GM23338 (cell line): ENCODE measurements at regions not wholly inside any gene's neighbourhood (a gene's known extent, or its start where the extent isn't known, plus 50 kb on each side); places are given as distances from the start of the nearest gene placed in this dataset.

Experiments
- ATAC-seq: fragments of 200-7000 bp; cut with Tn5 transposase; 3 replicates; pipeline ENCODE4 v1.9.1; 2020
- DNase-seq: peaks from one replicate; pipeline ENCODE4 v3.0.0-alpha.2; 2015; ENCODE audit warnings: low spot score
- H2AFZ ChIP-seq: fragments of 200-600 bp; sonication (generic); 2 replicates; pipeline ENCODE4 v1.8.0; 2016; ENCODE audit warnings: antibody characterized with exemption, mild to moderate bottlenecking, moderate library complexity
- H3F3A ChIP-seq: fragments of 200-600 bp; sonication (generic); replicated peaks from 2 replicates; pipeline ENCODE4 v1.8.0; 2017; ENCODE audit warnings: antibody characterized with exemption, mixed run types, low read depth
- H3K27ac ChIP-seq: fragments of 200-600 bp; sonication (generic); 2 replicates; pipeline ENCODE4 v1.6.1; 2016; ENCODE audit warnings: low read depth
- H3K27me3 ChIP-seq: fragments of 200-600 bp; sonication (generic); 2 replicates; pipeline ENCODE4 v1.8.0; 2016; ENCODE audit warnings: mild to moderate bottlenecking, mixed run types, moderate library complexity; ENCODE audit not compliant: insufficient read depth
- H3K36me3 ChIP-seq: fragments of 200-600 bp; sonication (generic); 2 replicates; pipeline ENCODE4 v1.8.0; 2016; ENCODE audit warnings: mild to moderate bottlenecking; ENCODE audit not compliant: insufficient read depth
- H3K4me1 ChIP-seq: fragments of 200-600 bp; sonication (generic); 2 replicates; pipeline ENCODE4 v1.8.0; 2016; ENCODE audit warnings: mild to moderate bottlenecking, moderate library complexity; ENCODE audit not compliant: insufficient read depth
- H3K4me2 ChIP-seq: fragments of 200-600 bp; sonication (generic); 2 replicates; pipeline ENCODE4 v1.7.1; 2017; ENCODE audit warnings: mixed run types
- H3K4me3 ChIP-seq: fragments of 200-600 bp; sonication (generic); 2 replicates; pipeline ENCODE4 v1.6.1; 2016; ENCODE audit warnings: mixed run types
- H3K79me2 ChIP-seq: fragments of 200-600 bp; sonication (generic); replicated peaks from 2 replicates; pipeline ENCODE4 v1.8.0; 2017; ENCODE audit warnings: mild to moderate bottlenecking; ENCODE audit not compliant: insufficient read depth
- H3K9me2 ChIP-seq: fragments of 200-600 bp; sonication (generic); 2 replicates; pipeline ENCODE4 v1.8.0; 2017; ENCODE audit not compliant: insufficient read depth
- H4K20me1 ChIP-seq: fragments of 200-600 bp; sonication (generic); replicated peaks from 2 replicates; pipeline ENCODE4 v1.8.0; 2017; ENCODE audit warnings: mild to moderate bottlenecking; ENCODE audit not compliant: insufficient read depth
- H3K27ac Mint-ChIP-seq: 2 replicates; pipeline ENCODE4 v1.8.0; 2020; ENCODE audit warnings: inconsistent platforms, mild to moderate bottlenecking, moderate library complexity, mixed read lengths
- H3K27me3 Mint-ChIP-seq: 3 replicates; pipeline ENCODE4 v1.8.0; 2022; ENCODE audit warnings: low read depth, mild to moderate bottlenecking, moderate library complexity, mixed read lengths, inconsistent platforms; ENCODE audit not compliant: insufficient read depth, poor library complexity
- H3K36me3 Mint-ChIP-seq: 3 replicates; pipeline ENCODE4 v1.8.0; 2021; ENCODE audit warnings: low read depth, mild to moderate bottlenecking, inconsistent platforms, moderate library complexity, mixed read lengths
- H3K4me1 Mint-ChIP-seq: 3 replicates; pipeline ENCODE4 v1.8.0; 2020; ENCODE audit warnings: mild to moderate bottlenecking, inconsistent platforms, mixed read lengths
- H3K4me3 Mint-ChIP-seq: 3 replicates; pipeline ENCODE4 v1.8.0; 2021; ENCODE audit warnings: moderate library complexity, mild to moderate bottlenecking, inconsistent platforms, mixed read lengths
- H3K9me3 Mint-ChIP-seq: 3 replicates; pipeline ENCODE4 v1.8.0; 2020; ENCODE audit warnings: moderate library complexity, mild to moderate bottlenecking, inconsistent platforms, mixed read lengths
- CREB1 ChIP-seq: fragments of 250-450 bp; sonication (Bioruptor Pico); IDR thresholded peaks from 2 replicates; pipeline ENCODE4 v1.5.0; 2020; ENCODE audit warnings: low read depth, mild to moderate bottlenecking, moderate library complexity
- EZH2 ChIP-seq: fragments of 200-600 bp; sonication (generic); IDR thresholded peaks from one replicate; pipeline ENCODE4 v1.8.0; 2017; ENCODE audit warnings: antibody characterized with exemption, mild to moderate bottlenecking, low read depth; ENCODE audit not compliant: unreplicated experiment
- EZH2phosphoT487 ChIP-seq: fragments of 200-600 bp; sonication (generic); IDR thresholded peaks from one replicate; pipeline ENCODE4 v1.8.1; 2018; ENCODE audit warnings: antibody characterized with exemption; ENCODE audit not compliant: unreplicated experiment
- JUNB ChIP-seq: IDR thresholded peaks from one replicate; pipeline ENCODE4 v1.6.1; 2016; ENCODE audit warnings: antibody characterized with exemption; ENCODE audit not compliant: unreplicated experiment
- NANOG ChIP-seq: IDR thresholded peaks from 2 replicates; pipeline ENCODE4 v1.6.1; 2016; ENCODE audit warnings: antibody characterized with exemption, borderline replicate concordance
- POLR2AphosphoS5 ChIP-seq: IDR thresholded peaks from 2 replicates; pipeline ENCODE4 v1.6.1; 2016; ENCODE audit warnings: antibody characterized with exemption, low read depth
- STAT1 ChIP-seq: IDR thresholded peaks from one replicate; pipeline ENCODE4 v1.6.1; 2016; ENCODE audit warnings: antibody characterized with exemption; ENCODE audit not compliant: unreplicated experiment
- ZNF114 ChIP-seq: fragments of 250-450 bp; sonication (Bioruptor Pico); IDR thresholded peaks from 2 replicates; pipeline ENCODE4 v1.5.0; 2020; ENCODE audit warnings: mild to moderate bottlenecking, moderate library complexity
- ZNF331 ChIP-seq: fragments of 250-450 bp; sonication (Bioruptor Pico); IDR thresholded peaks from 2 replicates; pipeline ENCODE4 v1.5.0; 2020; ENCODE audit warnings: low read depth, mild to moderate bottlenecking, moderate library complexity
- TF ChIP-seq, protein P1 (sequence below): IDR thresholded peaks from 2 replicates; pipeline ENCODE4 v1.6.1; 2016; ENCODE audit warnings: antibody characterized with exemption
- TF ChIP-seq, protein P2 (sequence below), 2 experiments: fragments of 200-600 bp in 1 of 2; sonication (generic) in 1 of 2; conservative IDR thresholded peaks; 2 replicates each; pipeline versions ENCODE4 v1.5.1 to v1.6.1; 2016 to 2017; ENCODE audit warnings: antibody characterized with exemption in 2 of 2, low read depth in 2 of 2, mild to moderate bottlenecking in 2 of 2, moderate library complexity in 1 of 2
- TF ChIP-seq, protein P3 (sequence below): fragments of 250-450 bp; sonication (Bioruptor Pico); IDR thresholded peaks from 2 replicates; pipeline ENCODE4 v1.5.0; 2020; ENCODE audit warnings: mild to moderate bottlenecking, moderate library complexity
- TF ChIP-seq, protein P4 (sequence below): IDR thresholded peaks from one replicate; pipeline ENCODE4 v1.6.1; 2018; ENCODE audit warnings: antibody characterized with exemption; ENCODE audit not compliant: unreplicated experiment

DNA sequence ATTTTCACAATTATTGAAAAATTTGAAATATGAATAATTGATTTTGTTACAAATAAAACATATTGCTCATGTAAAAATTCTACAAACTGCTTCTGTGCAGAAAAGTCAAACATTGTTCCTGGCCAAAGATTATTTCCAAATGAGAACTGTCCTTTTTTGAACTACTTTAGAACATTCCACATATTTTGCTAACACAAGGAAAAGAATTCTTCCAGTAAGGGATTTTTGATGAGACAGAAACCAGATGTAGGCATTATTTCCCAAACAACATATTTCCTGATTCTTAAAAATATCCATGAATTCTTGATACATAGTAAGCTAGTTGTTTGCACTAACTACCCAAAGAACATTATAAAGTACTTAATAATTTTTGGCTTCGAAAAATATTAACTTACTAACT is 715.2 kb downstream of the CCDC85A start:
- H3K9me3 Mint-ChIP-seq: no peaks in the 10 kb centered on the region
- peaks cover 3% of the 10 kb centered on the region for H3K27me3 Mint-ChIP-seq
- Histone ChIP-seq H3K4me1 (no peaks in the 10 kb centered on the region), H3K79me2 (no peaks in the 10 kb centered on the region), H4K20me1 (no peaks in the 10 kb centered on the region), H3K27ac (no peak overlapping the region), H3K27me3 (no peaks in the 10 kb centered on the region), H3K4me3 (no peak overlapping the region), H3F3A (no peaks in the 10 kb centered on the region), H3K9me2 (no peaks in the 10 kb centered on the region), H2AFZ (no peak overlapping the region), H3K36me3 (no peaks in the 10 kb centered on the region), H3K4me2 (no peak overlapping the region)
- H3K4me3 Mint-ChIP-seq: no peak overlapping the region
- DNase-seq (no peak), ATAC-seq (no peak)
- no peaks in the 10 kb centered on the region for H3K36me3 Mint-ChIP-seq
- H3K4me1 Mint-ChIP-seq: no peaks in the 10 kb centered on the region
- H3K27ac Mint-ChIP-seq: no peak overlapping the region
- TF ChIP-seq, protein P1, sequence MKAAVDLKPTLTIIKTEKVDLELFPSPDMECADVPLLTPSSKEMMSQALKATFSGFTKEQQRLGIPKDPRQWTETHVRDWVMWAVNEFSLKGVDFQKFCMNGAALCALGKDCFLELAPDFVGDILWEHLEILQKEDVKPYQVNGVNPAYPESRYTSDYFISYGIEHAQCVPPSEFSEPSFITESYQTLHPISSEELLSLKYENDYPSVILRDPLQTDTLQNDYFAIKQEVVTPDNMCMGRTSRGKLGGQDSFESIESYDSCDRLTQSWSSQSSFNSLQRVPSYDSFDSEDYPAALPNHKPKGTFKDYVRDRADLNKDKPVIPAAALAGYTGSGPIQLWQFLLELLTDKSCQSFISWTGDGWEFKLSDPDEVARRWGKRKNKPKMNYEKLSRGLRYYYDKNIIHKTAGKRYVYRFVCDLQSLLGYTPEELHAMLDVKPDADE: no peak
- no peak for TF ChIP-seq POLR2AphosphoS5
- no peak for TF ChIP-seq ZNF114
- no peak for TF ChIP-seq EZH2
- TF ChIP-seq CREB1: no peak
- TF ChIP-seq STAT1: no peak
- TF ChIP-seq, protein P2, sequence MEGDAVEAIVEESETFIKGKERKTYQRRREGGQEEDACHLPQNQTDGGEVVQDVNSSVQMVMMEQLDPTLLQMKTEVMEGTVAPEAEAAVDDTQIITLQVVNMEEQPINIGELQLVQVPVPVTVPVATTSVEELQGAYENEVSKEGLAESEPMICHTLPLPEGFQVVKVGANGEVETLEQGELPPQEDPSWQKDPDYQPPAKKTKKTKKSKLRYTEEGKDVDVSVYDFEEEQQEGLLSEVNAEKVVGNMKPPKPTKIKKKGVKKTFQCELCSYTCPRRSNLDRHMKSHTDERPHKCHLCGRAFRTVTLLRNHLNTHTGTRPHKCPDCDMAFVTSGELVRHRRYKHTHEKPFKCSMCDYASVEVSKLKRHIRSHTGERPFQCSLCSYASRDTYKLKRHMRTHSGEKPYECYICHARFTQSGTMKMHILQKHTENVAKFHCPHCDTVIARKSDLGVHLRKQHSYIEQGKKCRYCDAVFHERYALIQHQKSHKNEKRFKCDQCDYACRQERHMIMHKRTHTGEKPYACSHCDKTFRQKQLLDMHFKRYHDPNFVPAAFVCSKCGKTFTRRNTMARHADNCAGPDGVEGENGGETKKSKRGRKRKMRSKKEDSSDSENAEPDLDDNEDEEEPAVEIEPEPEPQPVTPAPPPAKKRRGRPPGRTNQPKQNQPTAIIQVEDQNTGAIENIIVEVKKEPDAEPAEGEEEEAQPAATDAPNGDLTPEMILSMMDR (conservative IDR thresholded peaks at IDR 0.05; ENCODE audit: low read depth in 2 of 2): no peak
- TF ChIP-seq, protein P3, sequence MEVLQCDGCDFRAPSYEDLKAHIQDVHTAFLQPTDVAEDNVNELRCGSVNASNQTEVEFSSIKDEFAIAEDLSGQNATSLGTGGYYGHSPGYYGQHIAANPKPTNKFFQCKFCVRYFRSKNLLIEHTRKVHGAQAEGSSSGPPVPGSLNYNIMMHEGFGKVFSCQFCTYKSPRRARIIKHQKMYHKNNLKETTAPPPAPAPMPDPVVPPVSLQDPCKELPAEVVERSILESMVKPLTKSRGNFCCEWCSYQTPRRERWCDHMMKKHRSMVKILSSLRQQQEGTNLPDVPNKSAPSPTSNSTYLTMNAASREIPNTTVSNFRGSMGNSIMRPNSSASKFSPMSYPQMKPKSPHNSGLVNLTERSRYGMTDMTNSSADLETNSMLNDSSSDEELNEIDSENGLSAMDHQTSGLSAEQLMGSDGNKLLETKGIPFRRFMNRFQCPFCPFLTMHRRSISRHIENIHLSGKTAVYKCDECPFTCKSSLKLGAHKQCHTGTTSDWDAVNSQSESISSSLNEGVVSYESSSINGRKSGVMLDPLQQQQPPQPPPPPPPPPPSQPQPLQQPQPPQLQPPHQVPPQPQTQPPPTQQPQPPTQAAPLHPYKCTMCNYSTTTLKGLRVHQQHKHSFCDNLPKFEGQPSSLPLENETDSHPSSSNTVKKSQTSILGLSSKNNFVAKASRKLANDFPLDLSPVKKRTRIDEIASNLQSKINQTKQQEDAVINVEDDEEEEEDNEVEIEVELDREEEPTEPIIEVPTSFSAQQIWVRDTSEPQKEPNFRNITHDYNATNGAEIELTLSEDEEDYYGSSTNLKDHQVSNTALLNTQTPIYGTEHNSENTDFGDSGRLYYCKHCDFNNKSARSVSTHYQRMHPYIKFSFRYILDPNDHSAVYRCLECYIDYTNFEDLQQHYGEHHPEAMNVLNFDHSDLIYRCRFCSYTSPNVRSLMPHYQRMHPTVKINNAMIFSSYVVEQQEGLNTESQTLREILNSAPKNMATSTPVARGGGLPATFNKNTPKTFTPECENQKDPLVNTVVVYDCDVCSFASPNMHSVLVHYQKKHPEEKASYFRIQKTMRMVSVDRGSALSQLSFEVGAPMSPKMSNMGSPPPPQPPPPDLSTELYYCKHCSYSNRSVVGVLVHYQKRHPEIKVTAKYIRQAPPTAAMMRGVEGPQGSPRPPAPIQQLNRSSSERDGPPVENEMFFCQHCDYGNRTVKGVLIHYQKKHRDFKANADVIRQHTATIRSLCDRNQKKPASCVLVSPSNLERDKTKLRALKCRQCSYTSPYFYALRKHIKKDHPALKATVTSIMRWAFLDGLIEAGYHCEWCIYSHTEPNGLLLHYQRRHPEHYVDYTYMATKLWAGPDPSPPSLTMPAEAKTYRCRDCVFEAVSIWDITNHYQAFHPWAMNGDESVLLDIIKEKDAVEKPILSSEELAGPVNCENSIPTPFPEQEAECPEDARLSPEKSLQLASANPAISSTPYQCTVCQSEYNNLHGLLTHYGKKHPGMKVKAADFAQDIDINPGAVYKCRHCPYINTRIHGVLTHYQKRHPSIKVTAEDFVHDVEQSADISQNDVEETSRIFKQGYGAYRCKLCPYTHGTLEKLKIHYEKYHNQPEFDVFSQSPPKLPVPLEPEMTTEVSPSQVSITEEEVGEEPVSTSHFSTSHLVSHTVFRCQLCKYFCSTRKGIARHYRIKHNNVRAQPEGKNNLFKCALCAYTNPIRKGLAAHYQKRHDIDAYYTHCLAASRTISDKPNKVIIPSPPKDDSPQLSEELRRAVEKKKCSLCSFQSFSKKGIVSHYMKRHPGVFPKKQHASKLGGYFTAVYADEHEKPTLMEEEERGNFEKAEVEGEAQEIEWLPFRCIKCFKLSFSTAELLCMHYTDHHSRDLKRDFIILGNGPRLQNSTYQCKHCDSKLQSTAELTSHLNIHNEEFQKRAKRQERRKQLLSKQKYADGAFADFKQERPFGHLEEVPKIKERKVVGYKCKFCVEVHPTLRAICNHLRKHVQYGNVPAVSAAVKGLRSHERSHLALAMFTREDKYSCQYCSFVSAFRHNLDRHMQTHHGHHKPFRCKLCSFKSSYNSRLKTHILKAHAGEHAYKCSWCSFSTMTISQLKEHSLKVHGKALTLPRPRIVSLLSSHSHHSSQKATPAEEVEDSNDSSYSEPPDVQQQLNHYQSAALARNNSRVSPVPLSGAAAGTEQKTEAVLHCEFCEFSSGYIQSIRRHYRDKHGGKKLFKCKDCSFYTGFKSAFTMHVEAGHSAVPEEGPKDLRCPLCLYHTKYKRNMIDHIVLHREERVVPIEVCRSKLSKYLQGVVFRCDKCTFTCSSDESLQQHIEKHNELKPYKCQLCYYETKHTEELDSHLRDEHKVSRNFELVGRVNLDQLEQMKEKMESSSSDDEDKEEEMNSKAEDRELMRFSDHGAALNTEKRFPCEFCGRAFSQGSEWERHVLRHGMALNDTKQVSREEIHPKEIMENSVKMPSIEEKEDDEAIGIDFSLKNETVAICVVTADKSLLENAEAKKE (CRISPR knock-in tag): no peak
- no peak for TF ChIP-seq JUNB
- TF ChIP-seq EZH2phosphoT487: no peak
- TF ChIP-seq ZNF331 (CRISPR knock-in tag): no peak
- TF ChIP-seq, protein P4, sequence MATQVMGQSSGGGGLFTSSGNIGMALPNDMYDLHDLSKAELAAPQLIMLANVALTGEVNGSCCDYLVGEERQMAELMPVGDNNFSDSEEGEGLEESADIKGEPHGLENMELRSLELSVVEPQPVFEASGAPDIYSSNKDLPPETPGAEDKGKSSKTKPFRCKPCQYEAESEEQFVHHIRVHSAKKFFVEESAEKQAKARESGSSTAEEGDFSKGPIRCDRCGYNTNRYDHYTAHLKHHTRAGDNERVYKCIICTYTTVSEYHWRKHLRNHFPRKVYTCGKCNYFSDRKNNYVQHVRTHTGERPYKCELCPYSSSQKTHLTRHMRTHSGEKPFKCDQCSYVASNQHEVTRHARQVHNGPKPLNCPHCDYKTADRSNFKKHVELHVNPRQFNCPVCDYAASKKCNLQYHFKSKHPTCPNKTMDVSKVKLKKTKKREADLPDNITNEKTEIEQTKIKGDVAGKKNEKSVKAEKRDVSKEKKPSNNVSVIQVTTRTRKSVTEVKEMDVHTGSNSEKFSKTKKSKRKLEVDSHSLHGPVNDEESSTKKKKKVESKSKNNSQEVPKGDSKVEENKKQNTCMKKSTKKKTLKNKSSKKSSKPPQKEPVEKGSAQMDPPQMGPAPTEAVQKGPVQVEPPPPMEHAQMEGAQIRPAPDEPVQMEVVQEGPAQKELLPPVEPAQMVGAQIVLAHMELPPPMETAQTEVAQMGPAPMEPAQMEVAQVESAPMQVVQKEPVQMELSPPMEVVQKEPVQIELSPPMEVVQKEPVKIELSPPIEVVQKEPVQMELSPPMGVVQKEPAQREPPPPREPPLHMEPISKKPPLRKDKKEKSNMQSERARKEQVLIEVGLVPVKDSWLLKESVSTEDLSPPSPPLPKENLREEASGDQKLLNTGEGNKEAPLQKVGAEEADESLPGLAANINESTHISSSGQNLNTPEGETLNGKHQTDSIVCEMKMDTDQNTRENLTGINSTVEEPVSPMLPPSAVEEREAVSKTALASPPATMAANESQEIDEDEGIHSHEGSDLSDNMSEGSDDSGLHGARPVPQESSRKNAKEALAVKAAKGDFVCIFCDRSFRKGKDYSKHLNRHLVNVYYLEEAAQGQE: no peak
- TF ChIP-seq NANOG: no peak
